ENCODE measurements at regions not wholly inside any gene's neighbourhood (a gene's known extent, or its start where the extent isn't known, plus 50 kb on each side); places are given as distances from the start of the nearest gene placed in this dataset.

- Mint-ChIP-seq H3K27ac (ENCODE audit: unreplicated experiment) (no peak overlapping the region), H3K27me3 (ENCODE audit: low read depth) (no peaks in the 10 kb centered on the region), H3K36me3 (ENCODE audit: low read depth) (no peaks in the 10 kb centered on the region), H3K9me3 (ENCODE audit: low read depth) (no peaks in the 10 kb centered on the region), H3K4me1 (ENCODE audit: low read depth) (no peaks in the 10 kb centered on the region), H3K4me3 (ENCODE audit: unreplicated experiment) (no peak overlapping the region)
- TF ChIP-seq, protein P1, sequence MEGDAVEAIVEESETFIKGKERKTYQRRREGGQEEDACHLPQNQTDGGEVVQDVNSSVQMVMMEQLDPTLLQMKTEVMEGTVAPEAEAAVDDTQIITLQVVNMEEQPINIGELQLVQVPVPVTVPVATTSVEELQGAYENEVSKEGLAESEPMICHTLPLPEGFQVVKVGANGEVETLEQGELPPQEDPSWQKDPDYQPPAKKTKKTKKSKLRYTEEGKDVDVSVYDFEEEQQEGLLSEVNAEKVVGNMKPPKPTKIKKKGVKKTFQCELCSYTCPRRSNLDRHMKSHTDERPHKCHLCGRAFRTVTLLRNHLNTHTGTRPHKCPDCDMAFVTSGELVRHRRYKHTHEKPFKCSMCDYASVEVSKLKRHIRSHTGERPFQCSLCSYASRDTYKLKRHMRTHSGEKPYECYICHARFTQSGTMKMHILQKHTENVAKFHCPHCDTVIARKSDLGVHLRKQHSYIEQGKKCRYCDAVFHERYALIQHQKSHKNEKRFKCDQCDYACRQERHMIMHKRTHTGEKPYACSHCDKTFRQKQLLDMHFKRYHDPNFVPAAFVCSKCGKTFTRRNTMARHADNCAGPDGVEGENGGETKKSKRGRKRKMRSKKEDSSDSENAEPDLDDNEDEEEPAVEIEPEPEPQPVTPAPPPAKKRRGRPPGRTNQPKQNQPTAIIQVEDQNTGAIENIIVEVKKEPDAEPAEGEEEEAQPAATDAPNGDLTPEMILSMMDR (IDR thresholded peaks at IDR 0.05): no peak
- DNase-seq (ENCODE audit: low spot score): no peak
These were observed 545.7 kb downstream of the NPIPA7 start for GRCh38 chr16:16924613-16925012.

GRCh38 chr16:16925432-16925831 is 545.3 kb downstream of the XYLT1 start:
- Mint-ChIP-seq H3K9me3 (ENCODE audit: low read depth) (no peaks in the 10 kb centered on the region), H3K4me1 (ENCODE audit: low read depth) (no peaks in the 10 kb centered on the region), H3K27ac (ENCODE audit: unreplicated experiment) (no peak overlapping the region), H3K27me3 (ENCODE audit: low read depth) (no peaks in the 10 kb centered on the region), H3K4me3 (ENCODE audit: unreplicated experiment) (no peak overlapping the region), H3K36me3 (ENCODE audit: low read depth) (no peaks in the 10 kb centered on the region)
- TF ChIP-seq, protein P1 (IDR thresholded peaks at IDR 0.05): no peak
- DNase-seq (ENCODE audit: low spot score): no peak

DNA sequence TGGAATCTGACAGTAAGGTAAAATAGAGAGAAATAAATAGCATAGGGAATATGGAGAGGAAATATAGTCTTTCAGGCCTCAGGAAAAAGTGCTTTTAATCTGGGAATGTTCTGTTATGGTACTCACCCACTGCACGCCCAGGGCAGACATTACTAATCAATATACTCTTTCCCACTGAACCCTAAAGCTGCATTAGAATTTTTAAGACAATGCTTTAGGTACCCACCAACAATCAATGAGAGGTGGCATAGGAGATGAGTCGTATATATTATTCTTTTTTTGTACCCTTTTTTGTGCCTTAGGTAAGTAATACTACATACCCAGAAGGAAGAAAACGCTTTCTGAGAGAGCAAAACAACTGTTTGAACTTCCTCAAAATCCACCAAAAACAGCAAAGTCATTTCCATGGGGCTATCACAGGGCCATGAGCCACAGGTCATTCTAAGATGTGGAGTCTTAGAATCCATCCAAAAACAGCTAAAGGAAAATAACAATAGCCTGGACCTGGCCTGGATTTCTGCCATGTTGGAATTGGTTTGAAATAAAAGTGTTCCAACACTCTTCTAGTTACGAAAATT is 542.1 kb downstream of the XYLT1 start:
- Mint-ChIP-seq H3K36me3 (ENCODE audit: low read depth) (no peaks in the 10 kb centered on the region), H3K27ac (ENCODE audit: unreplicated experiment) (no peak overlapping the region), H3K4me1 (ENCODE audit: low read depth) (no peaks in the 10 kb centered on the region), H3K27me3 (ENCODE audit: low read depth) (no peaks in the 10 kb centered on the region), H3K4me3 (ENCODE audit: unreplicated experiment) (no peak overlapping the region), H3K9me3 (ENCODE audit: low read depth) (no peaks in the 10 kb centered on the region)
- TF ChIP-seq, protein P1 (IDR thresholded peaks at IDR 0.05): no peak
- DNase-seq (ENCODE audit: low spot score): no peak

GRCh38 chr16:16930309-16931000 is 540.3 kb downstream of the XYLT1 start:
- no peaks in the 10 kb centered on the region for H3K27me3 Mint-ChIP-seq (ENCODE audit: low read depth)
- no peak overlapping the region for H3K27ac Mint-ChIP-seq (ENCODE audit: unreplicated experiment)
- no peaks in the 10 kb centered on the region for H3K36me3 Mint-ChIP-seq (ENCODE audit: low read depth)
- H3K4me3 Mint-ChIP-seq (ENCODE audit: unreplicated experiment): no peak overlapping the region
- no peak for DNase-seq (ENCODE audit: low spot score)
- no peaks in the 10 kb centered on the region for H3K4me1 Mint-ChIP-seq (ENCODE audit: low read depth)
- TF ChIP-seq, protein P1 (IDR thresholded peaks at IDR 0.05): no peak
- H3K9me3 Mint-ChIP-seq (ENCODE audit: low read depth): no peaks in the 10 kb centered on the region

GRCh38 chr16:16933861-16934260 is 536.9 kb downstream of the XYLT1 start:
- Mint-ChIP-seq H3K4me3 (ENCODE audit: unreplicated experiment) (no peak overlapping the region), H3K9me3 (ENCODE audit: low read depth) (no peaks in the 10 kb centered on the region), H3K36me3 (ENCODE audit: low read depth) (no peaks in the 10 kb centered on the region), H3K27ac (ENCODE audit: unreplicated experiment) (no peak overlapping the region), H3K27me3 (ENCODE audit: low read depth) (peaks cover 4% of the 10 kb centered on the region), H3K4me1 (ENCODE audit: low read depth) (no peaks in the 10 kb centered on the region)
- TF ChIP-seq, protein P1 (IDR thresholded peaks at IDR 0.05): no peak
- DNase-seq (ENCODE audit: low spot score): no peak
